Transverse colon (tissue), 3 donors: ENCODE measurements at regions not wholly inside any gene's neighbourhood (a gene's known extent, or its start where the extent isn't known, plus 50 kb on each side); places are given as distances from the start of the nearest gene placed in this dataset.

Experiments
- CTCF ChIP-seq, 5 experiments: fragments of 200-600 bp in 3 of 5; fragments of 450-650 bp in 2 of 5; sonication (generic) in 3 of 5; IDR thresholded peaks; 1 replicate in 2 of 5; 2 replicates in 3 of 5; pipeline ENCODE4 v1.5.1; 2016 to 2017; ENCODE audit warnings: antibody characterized with exemption in 5 of 5, inconsistent platforms in 3 of 5, mild to moderate bottlenecking in 2 of 5, moderate library complexity in 1 of 5
- EP300 ChIP-seq: sonication (generic); formaldehyde crosslinking; IDR thresholded peaks from one replicate; pipeline ENCODE4 v1.6.1; 2017; ENCODE audit warnings: antibody characterized with exemption, low read depth
- POLR2A ChIP-seq: fragments of 450-650 bp; IDR thresholded peaks from one replicate; pipeline ENCODE4 v1.6.1; 2016; ENCODE audit warnings: antibody characterized with exemption, mild to moderate bottlenecking, moderate library complexity

DNA sequence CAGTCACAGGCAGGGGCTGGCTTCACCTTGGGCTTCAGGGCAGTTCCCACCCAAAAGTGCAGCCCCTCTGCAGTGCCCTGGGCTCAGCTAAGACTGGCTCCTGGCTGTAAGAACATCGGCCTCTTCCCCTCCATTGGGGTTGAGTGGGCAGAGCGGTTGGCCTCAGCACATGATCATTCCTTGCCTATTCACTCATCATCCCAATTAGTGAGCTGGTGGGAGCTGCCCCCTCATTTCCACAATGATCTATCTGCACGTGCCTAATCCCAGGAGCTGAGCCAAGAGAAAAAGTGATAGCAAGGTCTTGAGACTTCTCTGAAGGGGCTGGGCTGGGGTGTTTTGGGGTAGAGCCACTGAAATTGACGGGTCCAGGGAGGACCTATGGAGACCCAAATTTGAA, 133.6 kb downstream of the SYF2 start:
- TF ChIP-seq CTCF (IDR thresholded peaks at IDR 0.05) (no peak), EP300 (no peak), POLR2A (no peak)
